Neural cell (in vitro differentiated cells): ENCODE measurements at regions not wholly inside any gene's neighbourhood (a gene's known extent, or its start where the extent isn't known, plus 50 kb on each side); places are given as distances from the start of the nearest gene placed in this dataset.

ENCODE experiments used
- H2AFZ ChIP-seq: fragments of 200-600, 300-800 bp; sonication (generic), shearing (Covaris generic); 2 replicates; pipeline ENCODE4 v1.6.0; 2014; ENCODE audit warnings: low read depth, mild to moderate bottlenecking, antibody characterized with exemption, low read length, moderate library complexity
- H3F3A ChIP-seq: fragments of 200-600 bp; shearing (Covaris generic); 2 replicates; pipeline ENCODE4 v1.6.1; 2016; ENCODE audit warnings: mild to moderate bottlenecking, moderate library complexity, mixed read lengths, antibody characterized with exemption, low read length; ENCODE audit not compliant: insufficient read depth, poor library complexity, severe bottlenecking
- H3K27ac ChIP-seq: fragments of 200-600, 300-800 bp; sonication (generic), shearing (Covaris generic); 2 replicates; pipeline ENCODE4 v1.5.1; 2014; ENCODE audit warnings: mild to moderate bottlenecking, low read length, moderate library complexity
- H3K27me3 ChIP-seq: fragments of 300-800, 200-600 bp; sonication (generic), shearing (Covaris generic); 2 replicates; pipeline ENCODE4 v1.6.0; 2014; ENCODE audit warnings: mild to moderate bottlenecking, low read depth, low read length, moderate library complexity; ENCODE audit not compliant: insufficient read depth
- H3K36me3 ChIP-seq: fragments of 300-800, 200-600 bp; sonication (generic), shearing (Covaris generic); 2 replicates; pipeline ENCODE4 v1.5.1; 2014; ENCODE audit warnings: mild to moderate bottlenecking, antibody characterized with exemption, low read length, moderate library complexity; ENCODE audit not compliant: insufficient read depth
- H3K4me2 ChIP-seq: fragments of 300-800, 200-600 bp; sonication (generic), shearing (Covaris generic); 2 replicates; pipeline ENCODE4 v1.6.0; 2014; ENCODE audit warnings: mild to moderate bottlenecking, low read length
- H3K4me3 ChIP-seq: fragments of 300-800, 200-600 bp; sonication (generic), shearing (Covaris generic); 2 replicates; pipeline ENCODE4 v1.5.1; 2014; ENCODE audit warnings: mild to moderate bottlenecking, low read length, moderate library complexity
- H3K79me2 ChIP-seq: fragments of 200-600 bp; shearing (Covaris generic); replicated peaks from 2 replicates; pipeline ENCODE4 v1.6.0; 2014; ENCODE audit warnings: mild to moderate bottlenecking, low read length, moderate library complexity; ENCODE audit not compliant: insufficient read depth
- H3K9ac ChIP-seq: fragments of 300-800, 200-600 bp; sonication (generic), shearing (Covaris generic); 2 replicates; pipeline ENCODE4 v1.6.1; 2016; ENCODE audit warnings: mild to moderate bottlenecking, low read length, mixed read lengths
- H3K9me2 ChIP-seq: fragments of 200-600 bp; shearing (Covaris generic); 2 replicates; pipeline ENCODE4 v1.6.1; 2016; ENCODE audit warnings: mild to moderate bottlenecking, low read length, mixed read lengths; ENCODE audit not compliant: insufficient read depth
- H3K9me3 ChIP-seq: fragments of 200-600, 300-800 bp; sonication (generic), shearing (Covaris generic); 2 replicates; pipeline ENCODE4 v1.6.1; 2016; ENCODE audit warnings: mild to moderate bottlenecking, mixed run types, low read length, moderate library complexity, mixed read lengths
- H4K20me1 ChIP-seq: fragments of 200-600 bp; shearing (Covaris generic); 2 replicates; pipeline ENCODE4 v1.6.1; 2016; ENCODE audit warnings: mild to moderate bottlenecking, mixed run types; ENCODE audit not compliant: insufficient read depth
- EP300 ChIP-seq: fragments of 450-650 bp; conservative IDR thresholded peaks from 2 replicates; pipeline ENCODE4 v1.6.1; 2014; ENCODE audit warnings: antibody characterized with exemption, mild to moderate bottlenecking, moderate library complexity; ENCODE audit not compliant: poor library complexity, severe bottlenecking
- EZH2 ChIP-seq: fragments of 200-600, 300-800 bp; shearing (Covaris generic), sonication (generic); IDR thresholded peaks from 2 replicates; pipeline ENCODE4 v1.6.1; 2014; ENCODE audit warnings: antibody characterized with exemption, low read length, borderline replicate concordance, mild to moderate bottlenecking; ENCODE audit not compliant: insufficient read depth, poor library complexity, severe bottlenecking
- MXI1 ChIP-seq: fragments of 450-650 bp; conservative IDR thresholded peaks from 2 replicates; pipeline ENCODE4 v1.6.1; 2014; ENCODE audit warnings: antibody characterized with exemption, mild to moderate bottlenecking; ENCODE audit not compliant: poor library complexity, severe bottlenecking
- POLR2AphosphoS5 ChIP-seq: IDR thresholded peaks from 2 replicates; pipeline ENCODE4 v1.6.1; 2012
- RAD21 ChIP-seq: fragments of 450-650 bp; conservative IDR thresholded peaks from 2 replicates; pipeline ENCODE4 v1.6.1; 2014; ENCODE audit warnings: antibody characterized with exemption, mild to moderate bottlenecking, moderate library complexity
- SMC3 ChIP-seq: fragments of 450-650 bp; conservative IDR thresholded peaks from 2 replicates; pipeline ENCODE4 v1.6.1; 2014; ENCODE audit warnings: antibody characterized with exemption, mild to moderate bottlenecking, moderate library complexity; ENCODE audit not compliant: poor library complexity
- TAF1 ChIP-seq: IDR thresholded peaks from 2 replicates; pipeline ENCODE4 v1.6.1; 2012; ENCODE audit warnings: low read depth
- TF ChIP-seq, protein P1 (sequence below): fragments of 450-650 bp; IDR thresholded peaks from 2 replicates; pipeline ENCODE4 v1.5.1; 2014; ENCODE audit warnings: antibody characterized with exemption, mild to moderate bottlenecking, moderate library complexity; ENCODE audit not compliant: poor library complexity, severe bottlenecking

DNA sequence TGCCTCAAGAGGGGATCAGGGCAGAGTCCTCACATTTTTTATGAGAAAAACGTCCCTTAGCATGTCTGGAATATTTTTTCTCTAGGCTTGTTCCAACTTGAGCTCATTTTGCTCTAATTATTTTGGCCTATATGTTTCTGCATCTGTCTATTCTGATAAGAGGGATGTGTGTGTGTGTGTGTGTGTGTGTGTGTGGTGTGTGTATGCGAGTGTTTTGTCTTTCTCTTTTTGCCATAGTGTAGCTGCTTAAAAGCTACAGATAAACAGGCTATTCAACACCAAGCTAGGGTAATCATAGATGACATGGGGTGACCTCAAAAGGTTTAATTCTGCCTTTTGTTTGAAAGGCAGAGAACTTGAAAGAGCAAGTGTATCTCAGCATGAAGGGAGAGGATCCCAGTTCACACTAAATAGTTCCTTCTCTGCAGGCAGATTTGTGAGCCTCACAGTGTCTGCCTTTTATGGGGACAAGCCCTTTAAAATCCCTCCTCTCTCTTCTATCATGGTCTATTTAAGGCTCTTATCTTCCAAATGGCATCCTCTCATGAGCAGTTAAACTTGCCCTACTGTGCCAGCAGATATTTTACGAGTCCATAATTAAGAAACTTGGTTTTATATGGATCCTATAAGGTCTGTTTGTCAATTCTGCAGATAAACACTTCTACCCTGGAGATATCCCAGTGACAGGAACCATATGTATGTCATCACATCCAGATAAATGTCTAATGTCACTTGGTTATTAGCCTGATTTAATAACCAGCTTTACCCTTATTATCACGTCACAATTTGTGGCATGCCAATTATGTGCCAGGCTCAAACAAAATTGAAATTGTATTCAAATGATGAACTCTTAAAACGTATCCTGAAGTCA, 202.9 kb upstream of the MTPN start:
- Histone ChIP-seq H3K9me3 (no peaks in the 10 kb centered on the region), H3K9me2 (no peaks in the 10 kb centered on the region), H3F3A (no peaks in the 10 kb centered on the region), H3K27ac (no peak overlapping the region), H2AFZ (no peak overlapping the region), H3K4me2 (no peak overlapping the region), H3K9ac (no peak overlapping the region), H3K4me3 (no peak overlapping the region), H3K79me2 (no peaks in the 10 kb centered on the region), H3K36me3 (no peaks in the 10 kb centered on the region), H4K20me1 (no peaks in the 10 kb centered on the region), H3K27me3 (no peaks in the 10 kb centered on the region)
- TF ChIP-seq TAF1 = no peak
- TF ChIP-seq SMC3 = no peak
- TF ChIP-seq EZH2 = no peak
- TF ChIP-seq, protein P1, sequence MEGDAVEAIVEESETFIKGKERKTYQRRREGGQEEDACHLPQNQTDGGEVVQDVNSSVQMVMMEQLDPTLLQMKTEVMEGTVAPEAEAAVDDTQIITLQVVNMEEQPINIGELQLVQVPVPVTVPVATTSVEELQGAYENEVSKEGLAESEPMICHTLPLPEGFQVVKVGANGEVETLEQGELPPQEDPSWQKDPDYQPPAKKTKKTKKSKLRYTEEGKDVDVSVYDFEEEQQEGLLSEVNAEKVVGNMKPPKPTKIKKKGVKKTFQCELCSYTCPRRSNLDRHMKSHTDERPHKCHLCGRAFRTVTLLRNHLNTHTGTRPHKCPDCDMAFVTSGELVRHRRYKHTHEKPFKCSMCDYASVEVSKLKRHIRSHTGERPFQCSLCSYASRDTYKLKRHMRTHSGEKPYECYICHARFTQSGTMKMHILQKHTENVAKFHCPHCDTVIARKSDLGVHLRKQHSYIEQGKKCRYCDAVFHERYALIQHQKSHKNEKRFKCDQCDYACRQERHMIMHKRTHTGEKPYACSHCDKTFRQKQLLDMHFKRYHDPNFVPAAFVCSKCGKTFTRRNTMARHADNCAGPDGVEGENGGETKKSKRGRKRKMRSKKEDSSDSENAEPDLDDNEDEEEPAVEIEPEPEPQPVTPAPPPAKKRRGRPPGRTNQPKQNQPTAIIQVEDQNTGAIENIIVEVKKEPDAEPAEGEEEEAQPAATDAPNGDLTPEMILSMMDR = no peak
- TF ChIP-seq POLR2AphosphoS5 = no peak
- no peak for TF ChIP-seq RAD21
- no peak for TF ChIP-seq EP300

DNA sequence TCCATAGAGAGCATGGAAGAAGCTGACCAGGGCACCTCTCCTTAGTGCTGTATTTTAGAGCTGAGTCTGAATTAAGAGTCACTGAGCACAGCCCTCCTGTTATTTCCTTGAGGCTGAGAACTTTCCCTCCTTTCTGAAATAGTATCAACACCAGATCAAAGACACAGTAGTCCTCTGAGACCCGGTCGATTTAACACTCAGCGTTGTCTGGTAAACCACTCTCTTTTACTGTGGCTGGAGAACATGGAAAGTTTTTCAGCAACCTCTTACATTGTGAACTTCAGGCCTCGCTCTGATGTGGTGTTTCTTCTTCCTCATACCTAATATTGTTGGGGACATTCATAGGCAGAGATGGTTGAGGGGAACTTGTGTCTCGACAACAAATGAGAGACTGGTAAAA, 202.0 kb upstream of the MTPN start:
- Histone ChIP-seq H3K36me3 (no peaks in the 10 kb centered on the region), H3K4me2 (no peak overlapping the region), H3K27ac (no peak overlapping the region), H3K27me3 (no peaks in the 10 kb centered on the region), H3K4me3 (no peak overlapping the region), H3F3A (no peaks in the 10 kb centered on the region), H3K9me3 (no peaks in the 10 kb centered on the region), H3K9ac (no peak overlapping the region), H3K79me2 (no peaks in the 10 kb centered on the region), H3K9me2 (no peaks in the 10 kb centered on the region), H4K20me1 (no peaks in the 10 kb centered on the region), H2AFZ (no peak overlapping the region)
- TF ChIP-seq POLR2AphosphoS5 = no peak
- no peak for TF ChIP-seq TAF1
- TF ChIP-seq SMC3 = no peak
- TF ChIP-seq, protein P1 = no peak
- no peak for TF ChIP-seq MXI1
- TF ChIP-seq RAD21 = no peak
